ENCODE measurements at regions not wholly inside any gene's neighbourhood (a gene's known extent, or its start where the extent isn't known, plus 50 kb on each side); places are given as distances from the start of the nearest gene placed in this dataset.

- peaks cover 16 to 34% of the 10 kb centered on the region in 2 donors for H3K4me1 Mint-ChIP-seq
- H3K4me3 Mint-ChIP-seq = no peak overlapping the region
- peaks cover 0 to 12% (median 2%) of the 10 kb centered on the region in 6 donors for H3K9me3 Mint-ChIP-seq
- DNase-seq = no peak
- no peak overlapping the region for H3K27ac Mint-ChIP-seq
- peaks cover 0 to 4% (median 0%) of the 10 kb centered on the region in 3 donors for H3K36me3 Mint-ChIP-seq
- H3K27me3 Mint-ChIP-seq (ENCODE audit: low read depth in 3 of 3) = no peaks in the 10 kb centered on the region
These were observed 550.1 kb upstream of the CDH18 start for GRCh38 chr5:20537911-20538703.

DNA sequence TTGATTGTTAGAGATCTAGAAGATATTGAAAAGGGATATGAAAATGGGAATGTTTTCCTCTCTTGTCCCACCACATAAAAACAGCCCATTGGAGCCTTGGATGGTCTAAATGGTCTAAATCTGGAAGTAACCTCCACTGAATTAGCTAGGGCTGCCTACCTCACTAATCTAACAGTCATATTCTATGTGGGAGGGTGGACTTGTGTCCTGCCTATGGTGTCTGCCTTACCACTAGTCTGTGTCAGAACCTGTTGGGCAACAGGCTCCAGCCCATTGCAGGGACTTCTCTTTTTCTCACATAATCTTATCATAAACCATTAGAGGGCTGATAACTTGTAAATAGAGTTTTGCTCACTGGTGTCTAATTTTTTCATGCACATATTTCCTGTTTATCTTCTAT lies 548.8 kb upstream of the CDH18 start:
- Mint-ChIP-seq H3K27ac (no peak overlapping the region), H3K36me3 (peaks cover 0 to 4% (median 0%) of the 10 kb centered on the region in 3 donors), H3K27me3 (ENCODE audit: low read depth in 3 of 3) (peaks cover 0 to 2% (median 0%) of the 10 kb centered on the region in 3 donors), H3K4me3 (peak overlapping the region in 3 of 5 donors; percentile 6 to 50 (median 36)), H3K9me3 (peaks cover 0 to 22% (median 5%) of the 10 kb centered on the region in 6 donors), H3K4me1 (peaks cover 16 to 34% of the 10 kb centered on the region in 2 donors)
- no peak for DNase-seq

GRCh38 chr5:20536341-20536740 lies 548.3 kb upstream of the CDH18 start:
- DNase-seq = peak in 1 of 3 donors; percentile 5
- H3K4me1 Mint-ChIP-seq = peaks cover 16 to 34% of the 10 kb centered on the region in 2 donors
- peaks cover 0 to 2% (median 0%) of the 10 kb centered on the region in 3 donors for H3K27me3 Mint-ChIP-seq (ENCODE audit: low read depth in 3 of 3)
- peak overlapping the region; percentile 36 to 53 (median 42) for H3K4me3 Mint-ChIP-seq
- peaks cover 0 to 4% (median 0%) of the 10 kb centered on the region in 3 donors for H3K36me3 Mint-ChIP-seq
- H3K27ac Mint-ChIP-seq = peak overlapping the region in 3 of 6 donors; percentile 44 to 51 (median 47)
- peaks cover 0 to 22% (median 5%) of the 10 kb centered on the region in 6 donors for H3K9me3 Mint-ChIP-seq

DNA sequence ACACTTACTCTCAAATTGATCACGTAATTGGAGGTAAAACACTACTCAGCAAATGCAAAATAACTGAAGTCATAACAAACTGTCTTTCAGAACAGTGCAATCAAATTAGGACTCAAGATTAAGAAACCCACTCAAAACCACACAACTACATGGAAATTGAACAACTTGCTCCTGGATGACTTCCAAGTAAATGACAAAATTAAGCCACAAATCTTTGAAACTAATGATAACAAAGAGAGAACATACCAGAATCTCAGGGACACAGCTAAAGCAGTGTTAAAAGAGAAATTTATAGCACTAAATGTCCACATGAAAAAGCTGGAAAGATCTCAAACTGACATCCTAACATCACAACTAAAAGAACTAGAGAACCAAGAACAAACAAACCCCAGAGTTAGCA lies 540.5 kb upstream of the CDH18 start:
- Mint-ChIP-seq H3K4me3 (no peak overlapping the region), H3K9me3 (peaks cover 14 to 66% (median 39%) of the 10 kb centered on the region in 6 donors), H3K27me3 (ENCODE audit: low read depth in 3 of 3) (peaks cover 0 to 4% (median 0%) of the 10 kb centered on the region in 3 donors), H3K4me1 (no peaks in the 10 kb centered on the region), H3K27ac (no peak overlapping the region), H3K36me3 (no peaks in the 10 kb centered on the region)
- DNase-seq = no peak

GRCh38 chr5:20524991-20525529 lies 537.1 kb upstream of the CDH18 start:
- no peaks in the 10 kb centered on the region for H3K36me3 Mint-ChIP-seq
- H3K27me3 Mint-ChIP-seq (ENCODE audit: low read depth in 3 of 3) = peaks cover 0 to 2% (median 0%) of the 10 kb centered on the region in 3 donors
- H3K27ac Mint-ChIP-seq = no peak overlapping the region
- H3K4me3 Mint-ChIP-seq = no peak overlapping the region
- no peaks in the 10 kb centered on the region for H3K4me1 Mint-ChIP-seq
- no peak for DNase-seq
- peaks cover 16 to 73% (median 39%) of the 10 kb centered on the region in 6 donors for H3K9me3 Mint-ChIP-seq

DNA sequence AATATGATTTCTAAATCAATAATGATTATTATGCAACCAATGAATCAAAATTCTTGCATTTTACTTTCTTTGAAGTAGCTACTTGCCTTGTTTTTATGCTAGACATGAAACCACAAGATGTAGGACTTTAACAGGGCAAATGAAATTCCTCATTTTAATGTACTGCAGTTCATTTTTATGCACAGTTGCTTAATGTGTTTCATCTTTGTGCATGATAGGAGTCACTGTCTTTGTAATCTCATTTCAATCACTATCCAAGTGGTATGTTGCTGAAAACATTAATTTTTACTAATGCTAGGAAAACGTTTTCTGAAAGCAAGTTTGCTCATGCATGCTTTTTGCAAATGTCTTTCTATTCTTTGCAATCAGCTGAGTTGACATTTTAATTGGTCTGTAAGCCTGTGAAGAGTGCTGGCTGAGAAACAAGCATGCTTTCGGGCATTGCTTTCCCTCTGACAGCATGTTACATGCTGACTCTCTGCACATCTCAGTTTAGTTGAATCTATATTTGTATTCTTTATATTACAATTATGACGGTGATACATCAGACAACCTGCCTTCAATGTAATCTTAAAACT lies 535.0 kb upstream of the CDH18 start:
- H3K36me3 Mint-ChIP-seq = no peaks in the 10 kb centered on the region
- peaks cover 10 to 64% (median 27%) of the 10 kb centered on the region in 6 donors for H3K9me3 Mint-ChIP-seq
- no peak for DNase-seq
- H3K4me3 Mint-ChIP-seq = no peak overlapping the region
- no peaks in the 10 kb centered on the region for H3K4me1 Mint-ChIP-seq
- no peaks in the 10 kb centered on the region for H3K27me3 Mint-ChIP-seq (ENCODE audit: low read depth in 3 of 3)
- no peak overlapping the region for H3K27ac Mint-ChIP-seq

DNA sequence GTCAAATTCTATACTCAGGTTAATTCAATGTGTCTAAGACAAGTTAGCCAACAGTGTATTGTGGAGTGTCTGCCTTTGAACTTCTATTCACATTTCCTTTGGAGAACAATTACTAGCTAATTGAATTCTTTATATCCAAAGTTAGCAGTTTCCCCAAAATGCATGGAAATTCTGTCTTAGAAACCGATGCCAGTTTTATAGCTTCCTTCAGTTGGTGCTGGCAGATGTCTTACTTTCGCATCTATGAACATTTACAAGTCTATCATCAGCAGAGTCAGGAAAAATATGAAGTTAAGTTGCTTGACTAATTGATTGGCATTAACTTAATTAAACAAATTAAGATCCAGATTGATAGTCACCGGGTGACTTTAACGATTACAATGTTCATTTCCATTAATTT lies 527.6 kb upstream of the CDH18 start:
- DNase-seq = no peak
- no peaks in the 10 kb centered on the region for H3K27me3 Mint-ChIP-seq (ENCODE audit: low read depth in 3 of 3)
- H3K9me3 Mint-ChIP-seq = peaks cover 4 to 47% (median 12%) of the 10 kb centered on the region in 6 donors
- no peak overlapping the region for H3K4me3 Mint-ChIP-seq
- peaks cover 0 to 4% (median 3%) of the 10 kb centered on the region in 3 donors for H3K36me3 Mint-ChIP-seq
- no peak overlapping the region for H3K27ac Mint-ChIP-seq
- no peaks in the 10 kb centered on the region for H3K4me1 Mint-ChIP-seq

- Mint-ChIP-seq H3K9me3 (peaks cover 5 to 43% (median 15%) of the 10 kb centered on the region in 6 donors), H3K4me3 (no peak overlapping the region), H3K27me3 (ENCODE audit: low read depth in 3 of 3) (peaks cover 0 to 3% (median 0%) of the 10 kb centered on the region in 3 donors), H3K4me1 (no peaks in the 10 kb centered on the region), H3K27ac (no peak overlapping the region), H3K36me3 (peaks cover 0 to 4% (median 3%) of the 10 kb centered on the region in 3 donors)
- DNase-seq = no peak
These were observed 526.1 kb upstream of the CDH18 start for GRCh38 chr5:20514145-20514544.

DNA sequence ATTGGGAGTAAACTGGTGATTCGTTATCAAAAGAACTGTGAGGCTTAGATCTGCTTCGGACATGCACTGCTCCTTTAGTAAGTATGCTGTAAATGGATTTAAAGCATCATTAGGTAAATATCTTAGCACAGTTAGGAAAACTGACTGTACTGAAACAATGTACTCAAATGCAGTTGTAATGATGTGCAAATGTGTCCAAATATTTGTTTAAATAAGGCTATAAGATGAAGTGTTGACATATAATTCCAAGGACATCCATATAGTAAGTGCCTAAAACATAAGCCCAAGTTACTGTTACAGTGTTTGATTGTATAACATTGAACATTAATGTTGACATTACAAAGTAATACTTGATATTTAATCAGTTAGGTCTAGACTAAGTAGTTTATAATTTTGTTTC lies 512.5 kb upstream of the CDH18 start:
- Mint-ChIP-seq H3K36me3 (no peaks in the 10 kb centered on the region), H3K4me1 (no peaks in the 10 kb centered on the region), H3K4me3 (no peak overlapping the region), H3K27me3 (ENCODE audit: low read depth in 3 of 3) (peaks cover 0 to 3% (median 0%) of the 10 kb centered on the region in 3 donors), H3K27ac (no peak overlapping the region), H3K9me3 (peaks cover 3 to 20% (median 13%) of the 10 kb centered on the region in 6 donors)
- DNase-seq = no peak

- no peaks in the 10 kb centered on the region for H3K4me1 Mint-ChIP-seq
- peaks cover 0 to 3% (median 0%) of the 10 kb centered on the region in 3 donors for H3K27me3 Mint-ChIP-seq (ENCODE audit: low read depth in 3 of 3)
- H3K36me3 Mint-ChIP-seq = no peaks in the 10 kb centered on the region
- no peak overlapping the region for H3K27ac Mint-ChIP-seq
- no peak overlapping the region for H3K4me3 Mint-ChIP-seq
- DNase-seq = no peak
- peaks cover 5 to 30% (median 18%) of the 10 kb centered on the region in 6 donors for H3K9me3 Mint-ChIP-seq
These were observed 510.9 kb upstream of the CDH18 start for GRCh38 chr5:20498926-20499325.

DNA sequence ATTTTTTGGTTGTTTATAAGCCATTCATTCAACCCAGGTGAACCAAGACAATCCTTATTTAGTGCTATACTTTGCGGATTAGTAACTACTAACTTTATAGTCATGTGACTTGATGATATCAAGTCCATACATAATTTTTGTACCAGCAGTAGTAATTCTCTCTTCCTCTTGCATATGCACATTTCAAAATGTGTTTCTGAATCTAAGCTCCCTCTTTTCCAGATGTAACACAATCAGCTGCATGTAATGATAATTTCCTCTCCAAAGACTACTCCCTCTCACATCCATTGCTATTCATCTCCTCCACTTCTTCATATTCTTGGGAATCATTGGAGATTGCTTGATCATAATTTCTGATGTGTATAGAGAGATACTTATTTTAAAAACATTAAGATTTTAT lies 510.1 kb upstream of the CDH18 start:
- Mint-ChIP-seq H3K4me3 (no peak overlapping the region), H3K27me3 (ENCODE audit: low read depth in 3 of 3) (peaks cover 0 to 3% (median 0%) of the 10 kb centered on the region in 3 donors), H3K9me3 (peaks cover 8 to 36% (median 20%) of the 10 kb centered on the region in 6 donors), H3K4me1 (no peaks in the 10 kb centered on the region), H3K27ac (no peak overlapping the region), H3K36me3 (no peaks in the 10 kb centered on the region)
- DNase-seq = no peak

GRCh38 chr5:20497356-20497755 lies 509.4 kb upstream of the CDH18 start:
- H3K27ac Mint-ChIP-seq = no peak overlapping the region
- no peak overlapping the region for H3K4me3 Mint-ChIP-seq
- peaks cover 8 to 36% (median 22%) of the 10 kb centered on the region in 6 donors for H3K9me3 Mint-ChIP-seq
- H3K27me3 Mint-ChIP-seq (ENCODE audit: low read depth in 3 of 3) = peaks cover 0 to 3% (median 0%) of the 10 kb centered on the region in 3 donors
- H3K36me3 Mint-ChIP-seq = no peaks in the 10 kb centered on the region
- DNase-seq = no peak
- no peaks in the 10 kb centered on the region for H3K4me1 Mint-ChIP-seq

DNA sequence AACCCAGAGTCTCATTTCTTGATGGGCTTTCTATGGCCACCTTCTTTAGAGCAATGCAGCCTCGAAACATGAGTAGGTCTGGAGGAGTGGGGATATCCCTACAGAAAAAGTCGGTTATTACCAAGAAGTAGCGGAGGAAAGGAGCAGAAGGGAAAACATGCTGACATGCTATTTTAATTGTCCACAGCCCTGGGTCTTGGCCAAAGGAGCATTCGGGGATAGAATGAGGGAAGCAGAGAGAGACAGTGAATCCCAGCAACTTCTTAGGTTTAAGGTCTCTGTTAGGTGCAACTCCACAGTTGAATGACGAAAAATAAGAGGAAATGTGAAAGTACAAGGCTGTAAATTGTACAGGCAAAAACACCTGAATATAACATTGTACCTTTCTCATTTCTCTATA lies 506.7 kb upstream of the CDH18 start:
- no peaks in the 10 kb centered on the region for H3K36me3 Mint-ChIP-seq
- H3K27ac Mint-ChIP-seq = no peak overlapping the region
- no peaks in the 10 kb centered on the region for H3K4me1 Mint-ChIP-seq
- DNase-seq = no peak
- H3K4me3 Mint-ChIP-seq = no peak overlapping the region
- H3K27me3 Mint-ChIP-seq (ENCODE audit: low read depth in 3 of 3) = peaks cover 0 to 3% (median 0%) of the 10 kb centered on the region in 3 donors
- peaks cover 5 to 36% (median 21%) of the 10 kb centered on the region in 6 donors for H3K9me3 Mint-ChIP-seq

- Mint-ChIP-seq H3K4me3 (no peak overlapping the region), H3K9me3 (peaks cover 3 to 35% (median 15%) of the 10 kb centered on the region in 6 donors), H3K27me3 (ENCODE audit: low read depth in 3 of 3) (no peaks in the 10 kb centered on the region), H3K27ac (no peak overlapping the region), H3K4me1 (no peaks in the 10 kb centered on the region), H3K36me3 (no peaks in the 10 kb centered on the region)
- DNase-seq = no peak
These were observed 498.8 kb upstream of the CDH18 start for GRCh38 chr5:20486826-20487225.
